ENCODE measurements at regions not wholly inside any gene's neighbourhood (a gene's known extent, or its start where the extent isn't known, plus 50 kb on each side); places are given as distances from the start of the nearest gene placed in this dataset.
"Not testable (repeated sequence)": the region's sequence is repeated elsewhere in the genome, so short reads cannot be mapped to it uniquely, and the experiment has no call there.

GRCh38 chr11:50088231-50088630, 55.6 kb downstream of the OR4C45 start:
- no peak for DNase-seq

DNA sequence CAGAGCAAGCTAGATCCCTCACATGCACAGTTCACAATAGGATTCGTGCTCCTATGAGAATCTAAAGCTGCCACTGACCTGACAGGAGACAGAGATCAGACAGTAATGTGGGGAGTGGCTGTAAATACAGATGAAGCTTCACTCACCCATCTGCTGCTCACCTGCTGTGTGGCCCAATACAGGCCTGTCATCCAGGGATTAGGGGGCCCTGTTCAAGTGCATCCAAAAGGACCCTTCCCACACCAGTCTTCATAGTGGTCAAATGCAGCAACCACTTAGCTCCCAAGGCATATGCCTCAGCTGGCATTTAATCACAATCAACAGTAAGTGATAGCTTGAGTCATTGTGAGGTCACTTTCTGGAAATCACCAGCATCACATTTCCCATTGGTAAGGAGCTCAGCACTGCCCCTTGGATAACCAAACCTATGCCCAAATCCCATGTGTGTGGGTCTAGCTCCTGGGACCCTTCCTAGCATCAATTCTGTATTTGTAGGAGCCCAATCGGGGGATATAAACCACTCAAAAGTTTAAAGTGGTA, 65.6 kb downstream of the OR4C45 start:
- no peak for DNase-seq

DNA sequence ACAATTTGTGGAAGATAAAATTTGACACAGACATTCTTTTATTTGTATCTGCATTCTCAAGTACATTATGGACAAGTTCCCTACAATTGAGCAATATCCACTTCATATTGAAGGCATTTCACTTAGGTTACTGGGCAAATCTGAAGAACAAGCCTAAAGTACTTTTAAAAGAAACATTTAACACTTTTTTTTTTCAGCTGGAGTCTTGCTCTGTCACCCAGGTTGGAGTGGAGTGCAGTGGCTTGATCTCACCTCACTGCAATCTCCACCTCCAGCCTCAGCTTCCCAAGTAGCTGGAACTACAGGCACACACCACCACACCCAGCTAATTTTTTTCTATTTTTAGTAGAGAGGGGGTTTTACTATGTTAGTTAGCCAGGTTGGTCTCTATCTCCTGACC, 70.2 kb downstream of the OR4C45 start:
- DNase-seq, result no peak

GRCh38 chr11:50140686-50141085, 108.0 kb downstream of the OR4C45 start:
- not testable (repeated sequence) for DNase-seq

GRCh38 chr11:50146308-50146707, 113.6 kb downstream of the OR4C45 start:
- not testable (repeated sequence) for DNase-seq

DNA sequence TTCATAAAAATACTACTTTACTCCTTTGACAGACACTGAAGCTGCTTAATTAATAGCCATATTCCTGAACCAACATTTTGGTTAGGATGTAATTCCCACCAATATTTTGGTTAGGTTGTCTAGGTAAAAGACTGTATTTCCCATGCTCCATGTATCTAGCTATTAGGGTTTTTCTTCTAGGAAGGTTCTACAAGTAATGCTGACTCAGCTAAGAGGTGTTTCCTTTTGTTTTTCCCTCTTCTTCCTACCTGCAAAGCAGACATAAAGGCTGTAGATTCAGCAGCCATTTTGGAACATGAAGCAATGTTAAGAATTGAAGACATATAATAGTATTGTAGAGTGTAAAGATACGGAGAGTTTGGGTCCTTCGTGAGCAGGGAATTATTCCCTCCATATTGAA, 115.3 kb downstream of the OR4C45 start:
- DNase-seq, result not testable (repeated sequence)

- no peak for DNase-seq
Measured at GRCh38 chr11:50155508-50155907, 122.8 kb downstream of the OR4C45 start.

DNA sequence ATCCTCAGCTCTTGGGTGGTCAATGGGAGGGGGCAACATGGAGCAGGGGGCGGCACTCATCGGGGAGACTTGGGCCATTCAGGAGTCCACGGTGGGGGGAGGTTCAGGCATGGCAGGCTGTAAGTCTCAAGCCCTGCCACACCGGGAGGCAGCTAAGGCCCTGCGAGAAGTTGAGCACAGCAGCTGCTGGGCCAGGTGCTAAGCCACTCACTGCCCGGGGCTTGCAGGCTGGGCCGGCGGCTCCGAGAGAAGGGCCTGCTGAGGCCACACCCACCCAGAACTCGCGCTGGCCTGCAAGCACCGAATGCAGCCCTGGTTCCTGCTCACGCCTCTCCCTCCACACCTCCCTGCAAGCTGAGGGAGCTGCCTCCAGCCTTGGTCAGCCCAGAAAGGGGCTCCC, 131.4 kb downstream of the OR4C45 start:
- no peak for DNase-seq

DNA sequence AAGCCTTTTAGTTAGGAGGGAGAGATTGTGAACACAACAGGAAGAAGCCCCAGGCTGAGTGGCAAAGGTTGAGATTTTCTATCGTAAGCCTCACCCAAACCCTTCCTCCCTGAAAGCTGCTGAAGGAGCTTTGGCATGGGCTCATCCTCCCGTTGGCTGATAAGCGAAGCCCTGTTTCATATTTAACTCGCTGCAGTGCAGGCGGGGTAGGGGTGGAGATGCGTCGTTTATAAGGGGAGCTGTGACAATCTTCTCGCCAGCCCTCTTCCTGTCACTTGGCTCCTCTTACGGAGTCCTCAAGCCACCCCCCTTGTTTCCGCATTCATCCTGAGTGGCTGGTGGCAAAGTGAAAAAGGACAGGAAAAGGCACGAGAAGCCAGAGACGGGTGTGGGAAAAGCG, 137.0 kb downstream of the OR4C45 start:
- no peak for DNase-seq

DNA sequence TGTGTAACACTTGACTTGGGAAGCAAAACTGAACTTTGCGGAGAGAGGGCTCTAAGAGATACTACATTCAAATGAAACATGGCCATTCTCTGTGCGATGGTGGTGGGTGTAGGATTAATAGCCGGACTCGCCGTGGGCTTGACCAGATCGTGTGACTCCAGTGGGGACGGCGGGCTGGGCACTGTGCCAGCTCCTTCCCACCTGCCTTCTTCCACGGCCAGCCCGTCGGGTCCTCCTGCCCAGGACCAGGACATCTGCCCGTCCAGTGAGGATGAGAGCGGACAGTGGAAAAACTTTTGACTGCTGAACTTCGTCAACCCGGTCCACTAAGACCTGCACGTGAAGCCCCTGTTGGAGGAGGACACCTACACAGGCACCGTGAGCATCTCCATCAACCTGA, 137.4 kb downstream of the OR4C45 start:
- no peak for DNase-seq

GRCh38 chr11:50174189-50174588, 141.5 kb downstream of the OR4C45 start:
- DNase-seq, result no peak

GRCh38 chr11:50174975-50175374, 142.3 kb downstream of the OR4C45 start:
- no peak for DNase-seq

- DNase-seq, result no peak
Measured at GRCh38 chr11:50178737-50179136, 146.1 kb downstream of the OR4C45 start.

DNA sequence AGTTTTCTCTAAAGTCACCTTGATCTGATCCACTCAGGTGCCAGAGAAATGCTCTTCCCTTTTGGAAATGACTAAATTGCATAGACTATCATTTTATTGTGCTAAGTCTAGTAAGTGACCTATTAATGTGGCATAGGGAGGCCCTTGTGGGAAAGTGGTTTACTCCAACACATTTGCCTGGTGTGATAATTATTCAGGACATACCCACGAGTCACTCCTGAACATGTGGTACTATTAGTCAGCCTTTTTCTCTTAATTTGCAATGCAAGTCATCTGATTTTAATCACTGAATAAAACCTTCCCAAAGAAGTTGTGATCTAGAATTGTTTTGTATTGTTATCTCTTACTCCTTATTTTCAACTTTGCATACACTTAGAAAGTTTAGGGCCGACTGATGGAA, 148.7 kb downstream of the OR4C45 start:
- DNase-seq, result no peak

DNA sequence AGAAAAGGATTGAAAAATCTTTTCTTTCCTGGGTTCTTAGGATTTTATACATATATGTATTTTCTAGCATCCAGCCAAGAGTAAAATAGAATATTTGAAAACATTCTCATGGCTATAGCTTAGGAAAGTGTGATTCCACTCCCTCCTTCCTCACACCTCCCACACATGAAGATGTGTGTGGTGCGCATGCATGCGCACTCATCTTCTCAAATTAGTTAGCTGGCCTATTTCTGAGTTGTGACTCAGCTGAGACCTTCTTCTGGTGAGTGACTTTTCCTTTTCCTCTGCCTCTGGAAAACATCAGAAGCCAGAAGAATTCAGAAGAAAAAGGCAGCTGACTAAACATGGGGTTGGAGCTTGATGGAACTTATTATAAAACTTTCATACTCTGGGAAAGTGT, 149.8 kb downstream of the OR4C45 start:
- DNase-seq, result no peak

DNA sequence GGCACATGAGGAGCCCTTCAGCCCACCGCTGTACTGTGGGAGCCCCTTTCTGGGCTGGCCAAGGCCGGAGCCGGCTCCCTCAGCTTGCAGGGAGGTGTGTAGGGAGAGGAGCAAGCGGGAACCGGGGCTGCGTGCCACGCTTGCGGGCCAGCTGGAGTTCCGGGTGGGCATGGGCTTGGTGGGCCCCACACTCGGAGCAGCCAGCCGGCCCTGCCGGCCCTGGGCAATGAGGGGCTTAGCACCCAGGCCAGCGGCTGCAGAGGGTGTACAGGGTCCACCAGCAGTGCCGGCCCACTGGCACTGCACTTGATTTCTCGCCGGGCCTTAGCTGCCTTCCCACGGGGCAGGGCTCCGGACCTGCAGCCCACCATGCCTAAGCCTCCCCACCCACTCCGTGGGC, 150.5 kb downstream of the OR4C45 start:
- not testable (repeated sequence) for DNase-seq

DNA sequence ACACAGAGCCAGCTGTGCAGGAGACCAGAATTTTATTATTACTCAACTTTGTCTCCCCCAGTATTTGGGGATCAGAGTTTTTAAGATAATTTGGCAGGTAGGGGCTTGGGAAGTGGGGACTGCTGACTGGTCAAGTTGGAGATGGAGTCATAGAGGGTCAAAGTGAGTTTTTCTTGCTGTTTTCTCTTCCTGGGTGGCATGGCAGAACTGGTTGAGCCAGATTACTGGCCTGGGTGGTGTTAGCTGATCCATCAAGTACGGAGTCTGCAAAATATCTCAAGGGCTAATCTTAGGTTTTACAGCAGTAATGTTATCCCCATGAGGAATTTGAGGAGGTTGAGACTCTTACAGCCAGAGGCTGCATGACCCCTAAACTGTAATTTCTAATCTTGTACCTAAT, 153.5 kb downstream of the OR4C45 start:
- no peak for DNase-seq

GRCh38 chr11:50187220-50187619, 154.5 kb downstream of the OR4C45 start:
- DNase-seq, result no peak

DNA sequence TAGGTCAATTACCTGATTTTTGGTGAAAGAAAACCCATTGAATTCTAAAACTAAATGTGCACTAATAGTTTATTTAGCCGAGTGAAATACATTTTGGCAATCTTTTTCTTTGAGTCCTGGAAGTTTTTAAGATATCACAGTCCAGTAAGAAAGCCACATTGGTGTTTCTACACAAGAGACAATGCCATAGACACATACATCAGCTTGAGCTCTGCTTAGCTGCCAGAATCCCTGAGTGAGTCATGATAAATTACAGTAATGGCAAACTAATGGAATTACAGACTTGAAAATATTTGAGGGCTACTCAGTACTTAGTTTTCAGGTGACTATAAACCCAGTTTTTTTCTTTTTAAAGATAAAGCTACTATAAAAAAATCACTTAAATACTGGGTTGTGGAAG, 155.4 kb downstream of the OR4C45 start:
- DNase-seq, result no peak

DNA sequence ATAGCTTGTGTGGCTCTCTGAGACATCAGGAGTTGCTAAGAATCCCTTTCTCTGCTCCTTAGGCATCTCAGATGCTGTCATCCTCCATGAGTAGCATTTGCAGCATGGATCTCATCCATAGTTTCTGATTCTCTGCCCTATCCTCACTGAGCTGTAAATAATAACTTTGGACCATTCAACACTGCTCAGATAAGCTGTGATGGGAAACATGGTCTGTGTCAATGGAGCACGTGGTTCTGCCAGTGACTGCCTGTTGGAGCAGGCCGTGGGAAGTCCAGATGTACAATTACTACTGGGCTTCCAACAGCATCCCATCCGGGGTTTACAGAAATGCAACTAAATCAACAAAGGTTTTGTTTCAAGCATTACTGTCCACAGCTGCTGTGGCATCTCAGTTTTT, 160.1 kb downstream of the OR4C45 start:
- no peak for DNase-seq

GRCh38 chr11:50214376-50214775, 181.7 kb downstream of the OR4C45 start:
- DNase-seq, result no peak

DNA sequence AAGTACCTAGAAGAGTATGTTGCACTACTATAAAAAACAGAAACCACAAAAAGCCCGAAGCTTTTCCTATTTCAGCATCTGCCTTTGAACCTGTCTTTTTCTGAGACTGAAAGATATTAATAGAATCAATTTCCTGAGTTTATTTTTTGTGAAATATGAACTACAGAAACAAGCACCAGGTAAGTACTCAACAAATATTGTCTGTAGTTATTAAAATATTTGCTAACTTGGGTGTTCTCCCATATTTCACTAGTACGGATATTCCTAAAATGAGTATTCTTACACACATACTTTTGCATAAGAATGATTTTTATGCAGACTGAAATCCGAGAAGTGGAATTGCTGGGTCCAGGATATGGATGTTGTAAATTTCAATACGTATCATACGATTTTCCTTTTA, 188.0 kb downstream of the OR4C45 start:
- DNase-seq, result no peak

- DNase-seq, result not testable (repeated sequence)
Measured at GRCh38 chr11:50238368-50238767, 205.7 kb downstream of the OR4C45 start.

DNA sequence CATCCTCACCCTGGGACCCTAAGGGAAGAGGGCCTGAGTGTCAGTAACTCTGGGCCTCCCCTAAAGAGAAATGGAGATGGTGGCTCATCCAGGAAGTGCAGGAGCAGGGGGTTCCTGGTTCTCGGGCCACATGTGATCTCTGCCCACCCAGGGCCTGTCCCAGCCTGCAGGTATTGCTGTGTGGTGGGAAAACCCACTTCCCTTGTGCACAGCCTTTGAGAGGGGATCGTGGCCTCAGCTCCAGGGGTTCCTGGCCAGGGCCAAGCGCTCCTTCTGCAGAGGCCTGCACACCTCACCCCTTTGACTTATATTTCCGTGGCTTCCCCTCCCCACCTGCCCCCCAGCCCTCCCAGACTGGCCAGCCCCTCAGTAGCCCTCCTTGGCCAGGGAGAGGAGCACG, 213.5 kb downstream of the OR4C45 start:
- DNase-seq, result no peak

DNA sequence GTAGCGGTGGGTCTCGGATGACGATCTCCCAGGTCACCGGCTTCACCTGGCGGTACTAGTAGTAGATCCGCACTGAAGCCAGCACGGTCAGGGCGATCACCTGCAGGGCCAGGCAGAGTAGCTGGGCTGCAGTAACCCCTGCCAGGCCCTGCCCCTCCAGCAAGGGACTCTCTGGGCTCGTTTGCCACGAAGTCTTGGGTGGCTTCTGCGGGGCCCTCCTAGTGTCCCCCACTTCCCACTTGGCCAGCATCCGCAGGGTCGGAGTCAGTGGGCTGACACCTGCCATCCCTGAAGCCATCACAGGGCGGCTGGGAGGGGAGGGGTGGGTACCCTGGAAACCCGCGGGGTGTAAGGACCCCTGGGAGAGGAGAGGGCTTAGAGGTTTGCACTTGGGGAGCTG, 214.0 kb downstream of the OR4C45 start:
- no peak for DNase-seq
